ENCODE measurements at regions not wholly inside any gene's neighbourhood (a gene's known extent, or its start where the extent isn't known, plus 50 kb on each side); places are given as distances from the start of the nearest gene placed in this dataset.
"Not testable (repeated sequence)": the region's sequence is repeated elsewhere in the genome, so short reads cannot be mapped to it uniquely, and the experiment has no call there.

GRCh38 chr9:21615018-21615417 is 132.9 kb upstream of the IFNE start:
- Histone ChIP-seq H3K9me3 (no peaks in the 10 kb centered on the region), H3K4me3 (ENCODE audit: low read depth, low read length) (no peak overlapping the region), H3K4me1 (no peaks in the 10 kb centered on the region), H3K27me3 (no peaks in the 10 kb centered on the region; the same call in 1 of the 2 replicates), H3K36me3 (no peaks in the 10 kb centered on the region)
- DNase-seq, result no peak
- TF ChIP-seq CTCF (IDR thresholded peaks at IDR 0.05; ENCODE audit: low read depth, low read length), result no peak

DNA sequence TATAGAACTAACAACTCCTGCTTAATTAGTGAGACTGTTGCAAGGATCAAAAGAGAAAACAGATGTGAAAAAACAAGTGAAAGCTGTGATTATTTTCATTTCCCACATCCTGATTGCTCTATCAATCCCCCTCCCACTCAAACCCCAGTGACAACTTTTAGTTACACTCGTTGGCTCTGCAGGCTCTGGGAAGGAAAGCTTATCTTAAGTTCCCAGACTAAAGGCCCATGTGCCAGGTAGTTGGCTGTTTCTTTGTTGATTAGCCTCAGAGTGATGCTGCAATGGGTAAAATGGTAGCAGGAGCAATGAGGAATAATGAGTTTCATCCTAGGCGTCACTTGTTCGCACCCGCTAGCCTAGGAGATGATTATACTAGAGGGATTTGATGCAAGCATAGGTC is 133.3 kb upstream of the IFNE start:
- H3K36me3 ChIP-seq, result no peaks in the 10 kb centered on the region
- H3K4me1 ChIP-seq, result no peaks in the 10 kb centered on the region
- H3K4me3 ChIP-seq (ENCODE audit: low read depth, low read length), result no peak overlapping the region
- H3K9me3 ChIP-seq, result no peaks in the 10 kb centered on the region
- no peak for TF ChIP-seq CTCF (IDR thresholded peaks at IDR 0.05; ENCODE audit: low read depth, low read length)
- H3K27me3 ChIP-seq, result no peaks in the 10 kb centered on the region; the same call in 1 of the 2 replicates
- DNase-seq, result no peak

DNA sequence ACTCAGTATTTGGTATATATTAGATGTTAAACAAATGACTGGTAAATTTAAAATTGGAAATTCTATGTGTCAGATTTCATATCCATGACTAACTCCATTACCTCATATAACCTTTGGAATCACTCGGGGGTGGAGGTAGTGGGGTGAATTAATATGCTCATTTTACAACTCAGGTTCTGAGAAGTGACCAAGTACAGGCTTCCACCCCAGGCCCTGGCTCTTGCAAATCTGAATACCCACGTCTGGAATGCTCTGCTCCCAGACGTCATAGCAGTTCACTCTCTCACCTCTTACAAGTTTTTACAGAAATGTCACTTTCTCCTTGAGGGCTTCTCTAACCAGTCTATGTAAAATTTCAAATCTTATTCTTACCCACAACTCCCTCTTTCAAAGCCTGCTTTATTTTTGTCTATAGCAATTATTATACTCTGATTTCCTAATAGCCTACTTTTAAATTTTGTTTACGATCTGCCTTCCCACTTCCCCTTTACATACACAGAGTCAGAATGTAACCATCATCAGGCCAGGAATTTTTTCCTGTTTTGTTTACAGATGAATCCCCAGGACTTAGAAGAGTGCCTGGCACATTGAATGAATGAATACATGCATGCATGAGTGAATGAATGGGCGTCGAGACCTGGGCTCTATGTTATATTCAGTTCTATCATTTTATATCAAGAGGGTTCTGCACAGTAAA is 134.1 kb upstream of the IFNE start:
- Histone ChIP-seq H3K27me3 (no peaks in the 10 kb centered on the region; the same call in 1 of the 2 replicates), H3K4me1 (no peaks in the 10 kb centered on the region), H3K9me3 (no peaks in the 10 kb centered on the region), H3K4me3 (ENCODE audit: low read depth, low read length) (no peak overlapping the region), H3K36me3 (no peaks in the 10 kb centered on the region)
- DNase-seq, result no peak
- no peak for TF ChIP-seq CTCF (IDR thresholded peaks at IDR 0.05; ENCODE audit: low read depth, low read length)

DNA sequence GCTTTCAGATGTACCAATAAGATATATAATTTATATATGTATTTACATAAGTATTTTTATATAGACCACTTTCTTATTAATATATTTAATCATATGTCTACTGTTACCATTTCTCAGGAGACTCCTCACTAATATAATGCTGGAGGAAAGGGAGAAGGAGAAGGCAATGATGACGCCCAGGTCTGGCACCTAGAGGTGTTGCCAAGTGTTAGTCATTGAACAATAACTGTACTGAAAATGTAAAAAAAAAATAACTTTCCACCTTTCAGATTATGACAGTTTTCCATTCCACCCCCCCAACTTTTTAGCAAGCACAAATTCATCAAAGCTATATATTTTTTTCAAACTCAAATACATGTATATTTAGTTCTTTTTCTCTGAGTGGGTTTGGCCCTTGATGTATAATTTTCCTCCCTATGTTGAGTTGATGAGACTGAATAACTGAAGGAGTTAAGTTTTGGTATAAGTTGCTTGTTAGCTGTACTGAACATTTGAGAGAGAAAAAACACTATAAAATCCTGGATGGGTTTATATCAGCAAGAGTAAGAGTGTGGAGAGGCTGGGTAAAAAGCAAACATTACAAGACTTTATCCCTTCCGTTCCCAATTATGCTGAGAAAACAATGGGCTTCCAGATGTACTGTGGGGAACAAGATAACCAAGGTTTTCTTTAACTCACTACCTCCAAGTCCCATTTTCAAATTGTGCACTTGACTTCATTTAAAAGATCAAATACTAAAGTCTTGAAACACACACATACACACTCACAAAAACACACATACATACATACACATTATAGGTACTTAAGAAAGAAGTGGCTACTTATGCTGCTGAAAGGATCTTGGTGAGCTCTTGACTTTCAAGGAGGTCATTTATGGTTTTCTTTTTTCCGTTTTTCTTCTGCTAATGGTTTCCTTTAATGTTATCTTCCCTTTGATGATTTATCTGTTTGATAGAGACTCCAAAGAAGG is 142.8 kb upstream of the IFNE start:
- Histone ChIP-seq H3K27me3 (no peaks in the 10 kb centered on the region), H3K4me1 (no peaks in the 10 kb centered on the region), H3K36me3 (no peaks in the 10 kb centered on the region), H3K4me3 (ENCODE audit: low read depth, low read length) (no peak overlapping the region), H3K9me3 (no peaks in the 10 kb centered on the region)
- DNase-seq, result no peak
- no peak for TF ChIP-seq CTCF (IDR thresholded peaks at IDR 0.05; ENCODE audit: low read depth, low read length)

DNA sequence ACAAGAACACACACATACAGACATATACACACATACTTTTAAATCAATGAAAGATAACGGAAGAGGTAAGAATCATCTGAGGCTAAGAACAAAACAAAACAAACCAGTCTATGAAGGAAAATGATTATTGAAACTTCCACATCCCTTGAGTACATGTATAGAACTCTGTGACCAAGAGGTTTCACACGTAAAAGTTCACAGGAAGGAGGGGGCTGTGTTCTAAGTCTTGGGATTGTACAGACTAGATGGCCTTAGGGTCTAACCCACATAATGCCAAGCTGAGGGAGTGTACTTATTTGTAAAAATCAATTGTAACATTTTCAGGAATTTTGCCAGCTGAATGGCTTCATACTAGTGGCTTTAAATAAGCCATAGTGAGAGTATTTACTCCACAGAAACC is 144.4 kb upstream of the IFNE start:
- Histone ChIP-seq H3K27me3 (no peaks in the 10 kb centered on the region), H3K36me3 (no peaks in the 10 kb centered on the region), H3K4me3 (ENCODE audit: low read depth, low read length) (no peak overlapping the region), H3K4me1 (no peaks in the 10 kb centered on the region), H3K9me3 (no peaks in the 10 kb centered on the region)
- TF ChIP-seq CTCF (IDR thresholded peaks at IDR 0.05; ENCODE audit: low read depth, low read length), result no peak
- DNase-seq, result no peak

DNA sequence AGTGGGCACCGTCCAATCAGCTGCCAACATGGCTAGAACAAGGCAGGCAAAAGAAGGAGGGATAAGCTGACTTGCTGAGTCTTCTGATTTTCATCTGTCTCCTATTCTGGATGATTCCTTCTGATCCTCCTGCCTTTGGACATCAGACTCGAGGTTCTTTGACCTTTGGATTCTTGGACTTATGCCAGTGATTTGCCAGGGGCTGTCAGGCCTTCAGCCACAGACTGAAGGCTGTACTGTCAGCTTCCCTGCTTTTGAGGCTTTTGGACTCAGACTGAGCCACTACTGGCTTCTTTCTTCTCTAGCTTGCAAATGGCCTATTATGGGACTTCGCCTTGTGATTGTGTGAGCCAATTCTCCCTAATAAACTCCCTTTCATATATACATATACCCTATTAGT is 146.8 kb upstream of the IFNE start:
- H3K4me3 ChIP-seq (ENCODE audit: low read depth, low read length); H3K9me3 ChIP-seq; H3K36me3 ChIP-seq: not testable (repeated sequence)

More for the DNA sequence above, 146.8 kb upstream of the IFNE start:
- not testable (repeated sequence) for H3K27me3 ChIP-seq, H3K4me1 ChIP-seq, DNase-seq
